Activated CD4-positive, alpha-beta T cell treated with anti-CD3 and anti-CD28 coated beads, Interleukin-2, amount 10 ng/mL, durations not matched to agents 24 days and 14 days (primary cell): ENCODE measurements at regions not wholly inside any gene's neighbourhood (a gene's known extent, or its start where the extent isn't known, plus 50 kb on each side); places are given as distances from the start of the nearest gene placed in this dataset.

Source experiments
- DNase-seq: peaks from one replicate; pipeline ENCODE4 v3.0.0; 2022
- H3K27ac Mint-ChIP-seq: one replicate; pipeline ENCODE4 v1.8.0; 2022; ENCODE audit warnings: mild to moderate bottlenecking, mixed read lengths
- H3K27me3 Mint-ChIP-seq: one replicate; pipeline ENCODE4 v1.8.0; 2022; ENCODE audit warnings: mixed read lengths
- H3K36me3 Mint-ChIP-seq: one replicate; pipeline ENCODE4 v1.8.0; 2022; ENCODE audit warnings: low read depth, mild to moderate bottlenecking, mixed read lengths
- H3K4me1 Mint-ChIP-seq: one replicate; pipeline ENCODE4 v1.8.0; 2021; ENCODE audit warnings: mixed read lengths
- H3K4me3 Mint-ChIP-seq: one replicate; pipeline ENCODE4 v1.8.0; 2022; ENCODE audit warnings: mild to moderate bottlenecking, moderate library complexity, mixed read lengths
- H3K9me3 Mint-ChIP-seq: one replicate; pipeline ENCODE4 v1.8.0; 2021; ENCODE audit warnings: mixed read lengths
- intact Hi-C: fragments of 100-400 bp; cut with micrococcal nuclease; formaldehyde crosslinking; loops from one replicate; pipeline ENCODE4 v1.15.1; 2023

- H3K36me3 Mint-ChIP-seq, result no peaks in the 10 kb centered on the region
- H3K4me1 Mint-ChIP-seq, result no peaks in the 10 kb centered on the region
- H3K9me3 Mint-ChIP-seq, result no peaks in the 10 kb centered on the region
- no peak overlapping the region for H3K4me3 Mint-ChIP-seq
- no peaks in the 10 kb centered on the region for H3K27me3 Mint-ChIP-seq
- H3K27ac Mint-ChIP-seq, result no peak overlapping the region
- DNase-seq, result no peak
- intact Hi-C loops, result no loop called here
Measured at GRCh38 chr6:145267076-145267867, 468.0 kb downstream of the EPM2A start.

GRCh38 chr6:145270464-145270863 is 464.9 kb downstream of the EPM2A start:
- no peaks in the 10 kb centered on the region for H3K9me3 Mint-ChIP-seq
- no peaks in the 10 kb centered on the region for H3K27me3 Mint-ChIP-seq
- no peak overlapping the region for H3K4me3 Mint-ChIP-seq
- no peaks in the 10 kb centered on the region for H3K4me1 Mint-ChIP-seq
- no peaks in the 10 kb centered on the region for H3K36me3 Mint-ChIP-seq
- DNase-seq, result no peak
- intact Hi-C loops, result no loop called here
- no peak overlapping the region for H3K27ac Mint-ChIP-seq

- DNase-seq, result no peak
- Mint-ChIP-seq H3K36me3 (no peaks in the 10 kb centered on the region), H3K27me3 (no peaks in the 10 kb centered on the region), H3K9me3 (no peaks in the 10 kb centered on the region), H3K27ac (no peak overlapping the region), H3K4me3 (no peak overlapping the region), H3K4me1 (no peaks in the 10 kb centered on the region)
- intact Hi-C loops, result no loop called here
Measured at GRCh38 chr6:145271040-145271439, 464.3 kb downstream of the EPM2A start.

- Mint-ChIP-seq H3K27me3 (no peaks in the 10 kb centered on the region), H3K36me3 (no peaks in the 10 kb centered on the region), H3K27ac (no peak overlapping the region), H3K9me3 (no peaks in the 10 kb centered on the region), H3K4me3 (no peak overlapping the region), H3K4me1 (no peaks in the 10 kb centered on the region)
- DNase-seq, result no peak
- intact Hi-C loops, result no loop called here
Measured at GRCh38 chr6:145271577-145271976, 463.7 kb downstream of the EPM2A start.

- H3K36me3 Mint-ChIP-seq, result no peaks in the 10 kb centered on the region
- no peak overlapping the region for H3K4me3 Mint-ChIP-seq
- no peaks in the 10 kb centered on the region for H3K27me3 Mint-ChIP-seq
- intact Hi-C loops, result no loop called here
- DNase-seq, result no peak
- no peaks in the 10 kb centered on the region for H3K9me3 Mint-ChIP-seq
- H3K27ac Mint-ChIP-seq, result no peak overlapping the region
- no peaks in the 10 kb centered on the region for H3K4me1 Mint-ChIP-seq
Measured at GRCh38 chr6:145272246-145272645, 463.1 kb downstream of the EPM2A start.

- H3K9me3 Mint-ChIP-seq, result no peaks in the 10 kb centered on the region
- H3K4me3 Mint-ChIP-seq, result no peak overlapping the region
- no peak for DNase-seq
- intact Hi-C loops, result no loop called here
- no peaks in the 10 kb centered on the region for H3K27me3 Mint-ChIP-seq
- no peaks in the 10 kb centered on the region for H3K36me3 Mint-ChIP-seq
- no peaks in the 10 kb centered on the region for H3K4me1 Mint-ChIP-seq
- no peak overlapping the region for H3K27ac Mint-ChIP-seq
Measured at GRCh38 chr6:145273136-145273535, 462.2 kb downstream of the EPM2A start.

- no peak overlapping the region for H3K27ac Mint-ChIP-seq
- intact Hi-C loops, result no loop called here
Measured at GRCh38 chr6:145274083-145274482, 461.2 kb downstream of the EPM2A start.

GRCh38 chr6:145275019-145275418 is 460.3 kb downstream of the EPM2A start:
- DNase-seq, result no peak
- Mint-ChIP-seq H3K9me3 (no peaks in the 10 kb centered on the region), H3K27ac (no peak overlapping the region), H3K36me3 (no peaks in the 10 kb centered on the region), H3K27me3 (no peaks in the 10 kb centered on the region), H3K4me3 (no peak overlapping the region), H3K4me1 (no peaks in the 10 kb centered on the region)
- intact Hi-C loops, result no loop called here

More at GRCh38 chr6:145274083-145274482, 461.2 kb downstream of the EPM2A start:
- Mint-ChIP-seq H3K9me3 (no peaks in the 10 kb centered on the region), H3K4me3 (no peak overlapping the region), H3K36me3 (no peaks in the 10 kb centered on the region), H3K4me1 (no peaks in the 10 kb centered on the region), H3K27me3 (no peaks in the 10 kb centered on the region)
- no peak for DNase-seq

GRCh38 chr6:145275787-145276186 is 459.5 kb downstream of the EPM2A start:
- Mint-ChIP-seq H3K4me3 (no peak overlapping the region), H3K4me1 (no peaks in the 10 kb centered on the region)

GRCh38 chr6:145276756-145277155 is 458.6 kb downstream of the EPM2A start:
- no peaks in the 10 kb centered on the region for H3K36me3 Mint-ChIP-seq
- no peaks in the 10 kb centered on the region for H3K4me1 Mint-ChIP-seq
- H3K4me3 Mint-ChIP-seq, result no peak overlapping the region
- no peak overlapping the region for H3K27ac Mint-ChIP-seq
- DNase-seq, result no peak
- no peaks in the 10 kb centered on the region for H3K27me3 Mint-ChIP-seq
- H3K9me3 Mint-ChIP-seq, result no peaks in the 10 kb centered on the region
- intact Hi-C loops, result no loop called here

More at GRCh38 chr6:145275787-145276186, 459.5 kb downstream of the EPM2A start:
- DNase-seq, result no peak
- Mint-ChIP-seq H3K9me3 (no peaks in the 10 kb centered on the region), H3K27me3 (no peaks in the 10 kb centered on the region), H3K27ac (no peak overlapping the region), H3K36me3 (no peaks in the 10 kb centered on the region)
- intact Hi-C loops, result no loop called here

GRCh38 chr6:145277358-145278086 is 457.8 kb downstream of the EPM2A start:
- no peak for DNase-seq
- Mint-ChIP-seq H3K4me3 (no peak overlapping the region), H3K9me3 (no peaks in the 10 kb centered on the region), H3K4me1 (no peaks in the 10 kb centered on the region), H3K36me3 (no peaks in the 10 kb centered on the region), H3K27ac (no peak overlapping the region), H3K27me3 (no peaks in the 10 kb centered on the region)
- intact Hi-C loops, result no loop called here

GRCh38 chr6:145278163-145278807 is 457.0 kb downstream of the EPM2A start:
- no peaks in the 10 kb centered on the region for H3K4me1 Mint-ChIP-seq
- H3K27me3 Mint-ChIP-seq, result no peaks in the 10 kb centered on the region
- DNase-seq, result no peak
- H3K4me3 Mint-ChIP-seq, result no peak overlapping the region
- intact Hi-C loops, result no loop called here
- no peak overlapping the region for H3K27ac Mint-ChIP-seq
- no peaks in the 10 kb centered on the region for H3K9me3 Mint-ChIP-seq
- no peaks in the 10 kb centered on the region for H3K36me3 Mint-ChIP-seq

GRCh38 chr6:145279551-145279950 is 455.8 kb downstream of the EPM2A start:
- intact Hi-C loops, result no loop called here

GRCh38 chr6:145279993-145280392 is 455.3 kb downstream of the EPM2A start:
- no peak for DNase-seq
- intact Hi-C loops, result no loop called here
- no peaks in the 10 kb centered on the region for H3K9me3 Mint-ChIP-seq
- H3K27ac Mint-ChIP-seq, result no peak overlapping the region
- H3K27me3 Mint-ChIP-seq, result no peaks in the 10 kb centered on the region
- no peak overlapping the region for H3K4me3 Mint-ChIP-seq
- no peaks in the 10 kb centered on the region for H3K36me3 Mint-ChIP-seq
- H3K4me1 Mint-ChIP-seq, result no peaks in the 10 kb centered on the region

More at GRCh38 chr6:145279551-145279950, 455.8 kb downstream of the EPM2A start:
- no peak for DNase-seq
- no peaks in the 10 kb centered on the region for H3K27me3 Mint-ChIP-seq
- H3K36me3 Mint-ChIP-seq, result no peaks in the 10 kb centered on the region
- no peaks in the 10 kb centered on the region for H3K9me3 Mint-ChIP-seq
- no peak overlapping the region for H3K27ac Mint-ChIP-seq
- no peaks in the 10 kb centered on the region for H3K4me1 Mint-ChIP-seq
- H3K4me3 Mint-ChIP-seq, result no peak overlapping the region
